CD4-positive, alpha-beta T cell (primary cell): ENCODE measurements at regions not wholly inside any gene's neighbourhood (a gene's known extent, or its start where the extent isn't known, plus 50 kb on each side); places are given as distances from the start of the nearest gene placed in this dataset.

ENCODE experiments used
- ATAC-seq: fragments of 200-7000 bp; cut with Tn5 transposase; one replicate; pipeline ENCODE4 v1.10.0; 2022; ENCODE audit warnings: mild to moderate bottlenecking; ENCODE audit not compliant: poor library complexity
- CTCF ChIA-PET: fragments of 350-600 bp; sonication (Branson Sonifier 250); formaldehyde crosslinking; loops from one replicate; lab custom pipeline; 2021; ENCODE audit warnings: antibody characterized with exemption, inconsistent platforms; lab: Charles Lee
- POLR2A ChIA-PET: fragments of 350-600 bp; sonication (Branson Sonifier 250); formaldehyde crosslinking; loops from one replicate; lab custom pipeline; 2021; ENCODE audit warnings: antibody characterized with exemption, inconsistent platforms; lab: Charles Lee
- DNase-seq, 14 experiments: peaks; one replicate each; pipeline ENCODE4 v3.0.0-alpha.2; 2013 to 2020; ENCODE audit warnings: mixed read lengths in 2 of 14
- H3K27ac ChIP-seq, 2 donors: one replicate each; pipeline versions ENCODE4 v1.5.1 to v1.7.0; 2013; ENCODE audit warnings: low read length in 2 of 2, low read depth in 1 of 2, mild to moderate bottlenecking in 1 of 2
- H3K27me3 ChIP-seq, 2 experiments: 1 replicate in 1 of 2; 2 replicates in 1 of 2; pipeline versions ENCODE4 v1.6.1 to v1.7.0; 2013; ENCODE audit warnings: low read length in 2 of 2, control low read depth in 1 of 2, mild to moderate bottlenecking in 1 of 2, moderate library complexity in 1 of 2; ENCODE audit not compliant: insufficient read depth in 2 of 2, control insufficient read depth in 1 of 2
- H3K36me3 ChIP-seq: one replicate; pipeline ENCODE4 v1.6.1; 2013; ENCODE audit warnings: low read length, control low read depth; ENCODE audit not compliant: insufficient read depth
- H3K4me1 ChIP-seq: one replicate; pipeline ENCODE4 v1.6.1; 2013; ENCODE audit warnings: low read length, control low read depth; ENCODE audit not compliant: insufficient read depth
- H3K4me3 ChIP-seq: one replicate; pipeline ENCODE4 v1.5.1; 2013; ENCODE audit warnings: mild to moderate bottlenecking, low read length, moderate library complexity
- H3K9me3 ChIP-seq, 2 experiments: 1 replicate in 1 of 2; 2 replicates in 1 of 2; pipeline versions ENCODE4 v1.6.1 to v1.7.0; 2013; ENCODE audit warnings: low read length in 2 of 2, mild to moderate bottlenecking in 2 of 2, control low read depth in 1 of 2, moderate library complexity in 1 of 2; ENCODE audit not compliant: control insufficient read depth in 1 of 2, insufficient read depth in 1 of 2
- H3K27ac Mint-ChIP-seq: one replicate; pipeline ENCODE4 v1.8.0; 2020; ENCODE audit warnings: mixed read lengths
- H3K27me3 Mint-ChIP-seq: one replicate; pipeline ENCODE4 v1.8.0; 2021; ENCODE audit warnings: mixed read lengths
- H3K36me3 Mint-ChIP-seq: one replicate; pipeline ENCODE4 v1.8.0; 2021; ENCODE audit warnings: low read depth, mixed read lengths
- H3K4me1 Mint-ChIP-seq: one replicate; pipeline ENCODE4 v1.8.0; 2021; ENCODE audit warnings: low read depth, mixed read lengths
- H3K4me3 Mint-ChIP-seq: one replicate; pipeline ENCODE4 v1.8.0; 2020; ENCODE audit warnings: mild to moderate bottlenecking, mixed read lengths
- H3K9me3 Mint-ChIP-seq: one replicate; pipeline ENCODE4 v1.8.0; 2020; ENCODE audit warnings: mixed read lengths
- CTCF ChIP-seq: fragments of 200-600 bp; IDR thresholded peaks from one replicate; pipeline ENCODE4 v1.8.0; 2022; ENCODE audit warnings: antibody characterized with exemption, mild to moderate bottlenecking
- intact Hi-C, 2 experiments: fragments of 100-400 bp; cut with DNase I in 1 of 2; cut with micrococcal nuclease in 1 of 2; formaldehyde crosslinking; loops; one replicate each; pipeline versions ENCODE4 v1.15.1 to v1.9.0; 2023 to 2025; cut with DNase I, micrococcal nuclease

- no peaks in the 10 kb centered on the region for H3K27me3 Mint-ChIP-seq
- no peak overlapping the region for H3K4me3 Mint-ChIP-seq
- H3K4me3 ChIP-seq = no peak overlapping the region
- H3K9me3 Mint-ChIP-seq = no peaks in the 10 kb centered on the region
- TF ChIP-seq CTCF = no peak
- H3K9me3 ChIP-seq = no peaks in the 10 kb centered on the region
- no peaks in the 10 kb centered on the region for H3K36me3 ChIP-seq
- no peaks in the 10 kb centered on the region for H3K4me1 ChIP-seq
- intact Hi-C loops = no loop called here
- H3K36me3 Mint-ChIP-seq = no peaks in the 10 kb centered on the region
- H3K4me1 Mint-ChIP-seq = no peaks in the 10 kb centered on the region
- ATAC-seq (no peak), DNase-seq (no peak)
- no peak overlapping the region for H3K27ac ChIP-seq
- CTCF ChIA-PET = no interaction called here
- no peaks in the 10 kb centered on the region for H3K27me3 ChIP-seq
- H3K27ac Mint-ChIP-seq = no peak overlapping the region
- POLR2A ChIA-PET = no interaction called here
Observed at GRCh38 chrX:95350774-95351488, 1333.7 kb upstream of the DIAPH2 start.

GRCh38 chrX:95367286-95367685, 1317.4 kb upstream of the DIAPH2 start:
- Mint-ChIP-seq H3K27me3 (no peaks in the 10 kb centered on the region), H3K9me3 (peaks cover 2% of the 10 kb centered on the region), H3K4me3 (no peak overlapping the region), H3K4me1 (no peaks in the 10 kb centered on the region), H3K36me3 (no peaks in the 10 kb centered on the region), H3K27ac (no peak overlapping the region)
- no peak for TF ChIP-seq CTCF
- ATAC-seq (no peak), DNase-seq (no peak)
- Histone ChIP-seq H3K9me3 (no peaks in the 10 kb centered on the region), H3K36me3 (no peaks in the 10 kb centered on the region), H3K4me1 (no peaks in the 10 kb centered on the region), H3K27ac (no peak overlapping the region), H3K27me3 (no peaks in the 10 kb centered on the region), H3K4me3 (no peak overlapping the region)
- ChIA-PET CTCF (no interaction called here), POLR2A (no interaction called here)
- intact Hi-C loops = no loop called here

- no peaks in the 10 kb centered on the region for H3K36me3 Mint-ChIP-seq
- H3K4me1 ChIP-seq = no peaks in the 10 kb centered on the region
- no peak overlapping the region for H3K27ac ChIP-seq
- H3K27me3 ChIP-seq = no peaks in the 10 kb centered on the region
- no peak overlapping the region for H3K27ac Mint-ChIP-seq
- H3K4me3 ChIP-seq = no peak overlapping the region
- TF ChIP-seq CTCF = no peak
- H3K4me3 Mint-ChIP-seq = no peak overlapping the region
- H3K9me3 Mint-ChIP-seq = peaks cover 3% of the 10 kb centered on the region
- no peaks in the 10 kb centered on the region for H3K4me1 Mint-ChIP-seq
- no peaks in the 10 kb centered on the region for H3K9me3 ChIP-seq
- DNase-seq (no peak), ATAC-seq (no peak)
- no peaks in the 10 kb centered on the region for H3K36me3 ChIP-seq
- CTCF ChIA-PET = no interaction called here
- H3K27me3 Mint-ChIP-seq = no peaks in the 10 kb centered on the region
- POLR2A ChIA-PET = no interaction called here
- intact Hi-C loops = no loop called here
Observed at GRCh38 chrX:95382799-95383198, 1301.8 kb upstream of the DIAPH2 start.
